HG03354 (cell line): ENCODE measurements at regions not wholly inside any gene's neighbourhood (a gene's known extent, or its start where the extent isn't known, plus 50 kb on each side); places are given as distances from the start of the nearest gene placed in this dataset.

Experiments
- ATAC-seq: cut with Tn5 transposase; IDR thresholded peaks from one replicate; pipeline ENCODE4 v1.9.1; 2021; ENCODE audit warnings: mild to moderate bottlenecking; ENCODE audit not compliant: unreplicated experiment, poor library complexity, severe bottlenecking

DNA sequence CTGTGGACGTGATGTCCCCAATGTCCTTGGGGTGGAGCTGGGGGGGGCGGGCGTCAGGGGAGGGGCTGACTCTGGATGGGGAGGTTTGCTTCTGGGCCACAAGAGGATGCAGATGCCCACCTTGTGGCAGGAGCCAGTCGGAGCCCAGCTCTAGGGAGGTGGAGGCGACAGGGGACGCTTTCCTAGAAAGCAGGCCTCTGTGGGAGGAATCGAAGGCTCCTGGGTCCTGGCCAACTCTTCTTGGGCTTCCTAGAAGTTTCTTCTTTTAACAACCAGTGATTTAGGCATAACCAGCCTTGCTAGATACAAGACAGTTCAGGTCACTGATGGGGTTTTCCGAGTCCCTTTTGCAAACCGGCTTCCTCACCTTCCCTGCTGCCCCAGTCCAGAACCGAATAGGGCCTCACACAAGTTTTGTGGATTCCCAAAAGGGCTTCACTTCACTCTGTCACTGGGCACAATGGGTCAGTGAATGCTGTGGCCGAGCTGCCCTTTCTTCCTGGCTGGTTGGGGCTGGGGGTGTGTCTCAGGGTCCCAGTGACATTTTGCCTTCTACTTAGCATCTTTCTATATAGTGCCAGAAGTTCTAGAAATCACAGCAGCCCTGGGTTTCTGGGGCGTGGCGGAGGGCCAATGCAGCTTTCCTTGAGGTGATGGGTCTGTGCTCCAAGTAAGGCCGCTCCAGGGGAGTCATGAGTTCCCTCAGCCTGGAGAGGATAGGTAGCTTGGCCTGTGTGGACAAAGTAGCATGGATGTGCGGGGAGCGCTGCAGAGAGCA is 78.4 kb upstream of the FOXP4 start:
- no peak for ATAC-seq

GRCh38 chr6:41469156-41470028 is 76.8 kb upstream of the FOXP4 start:
- no peak for ATAC-seq

GRCh38 chr6:41470029-41470330 is 76.2 kb upstream of the FOXP4 start:
- no peak for ATAC-seq

DNA sequence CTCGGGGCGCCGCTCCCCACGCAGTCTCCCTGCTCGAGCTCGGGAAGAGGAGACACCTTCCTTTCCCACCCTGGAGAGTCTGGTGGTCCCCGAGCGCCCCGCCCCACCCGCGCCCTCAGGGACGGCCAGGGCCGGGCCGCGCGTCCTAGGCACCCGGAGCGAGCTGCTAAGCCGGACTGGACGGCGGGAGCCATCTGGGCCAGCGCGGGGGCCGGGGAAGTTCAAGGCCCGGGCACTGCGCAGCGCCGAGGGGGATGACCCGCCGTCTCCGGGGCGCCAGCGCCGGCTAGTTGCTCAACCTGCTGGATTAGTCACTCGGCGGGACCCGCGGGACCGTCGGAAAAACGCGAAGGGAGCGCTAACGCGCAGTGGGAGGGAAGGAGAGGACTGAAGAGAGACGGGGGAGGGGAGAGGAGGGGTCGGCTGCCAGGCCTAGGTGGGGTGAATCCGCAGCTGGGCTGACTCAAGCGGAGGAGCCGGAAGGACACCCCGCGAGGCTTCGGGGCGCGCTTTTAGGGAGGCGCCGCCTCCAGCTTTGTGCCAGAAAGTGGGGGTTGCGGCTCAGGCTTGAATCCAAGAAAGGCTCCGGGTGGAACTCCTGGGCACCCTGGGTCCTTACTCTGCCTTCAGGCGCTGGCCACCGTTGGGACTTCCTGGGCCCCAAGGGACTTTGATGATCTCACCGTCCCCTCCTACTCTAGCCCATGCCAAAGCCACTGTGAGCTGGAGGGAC is 75.7 kb upstream of the FOXP4 start:
- ATAC-seq: no peak

- ATAC-seq: no peak
These were observed 74.9 kb upstream of the FOXP4 start for GRCh38 chr6:41471064-41471895.

GRCh38 chr6:41474213-41474933 is 71.8 kb upstream of the FOXP4 start:
- ATAC-seq: no peak

DNA sequence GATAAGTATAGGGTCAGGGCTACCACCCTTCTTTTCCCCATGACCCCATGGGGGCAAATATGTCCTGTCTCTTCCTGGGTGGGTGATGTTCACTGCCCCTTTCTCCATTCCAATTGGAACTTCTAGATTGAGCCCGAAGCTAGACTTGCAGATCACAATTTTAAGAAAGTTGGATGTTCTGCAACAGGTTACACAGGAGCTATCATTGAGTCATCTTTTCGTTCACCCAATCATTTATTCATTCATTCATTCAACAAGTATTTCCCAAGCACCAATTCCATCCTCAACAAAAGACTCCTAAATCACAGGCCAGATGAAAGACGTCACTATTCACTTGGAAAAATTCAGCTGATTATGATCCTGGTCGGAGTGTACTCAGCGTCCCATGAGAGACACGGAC is 71.0 kb upstream of the FOXP4 start:
- ATAC-seq: no peak

- ATAC-seq: no peak
These were observed 70.3 kb upstream of the FOXP4 start for GRCh38 chr6:41475737-41476357.

DNA sequence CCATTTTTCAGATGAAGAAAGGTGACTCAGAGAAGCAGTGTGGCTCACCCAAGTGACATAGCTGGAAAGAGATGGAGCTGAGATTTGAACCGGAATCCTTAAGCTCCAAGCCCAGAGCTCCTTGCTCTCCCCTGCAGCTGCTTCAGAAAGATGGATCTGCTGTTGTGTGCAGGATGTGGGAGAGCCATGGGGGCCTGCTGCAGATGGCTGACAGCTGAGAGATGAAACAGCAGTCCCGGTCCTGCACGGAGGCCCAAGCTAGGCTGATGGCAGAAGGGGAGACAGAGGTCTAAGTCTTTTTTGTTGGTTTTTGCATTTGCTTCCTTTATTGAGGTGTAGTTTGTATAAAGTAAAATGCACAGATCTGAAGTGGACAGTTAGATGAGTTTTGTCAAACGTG is 69.8 kb upstream of the FOXP4 start:
- ATAC-seq: no peak

GRCh38 chr6:41477572-41477971 is 68.6 kb upstream of the FOXP4 start:
- no peak for ATAC-seq

DNA sequence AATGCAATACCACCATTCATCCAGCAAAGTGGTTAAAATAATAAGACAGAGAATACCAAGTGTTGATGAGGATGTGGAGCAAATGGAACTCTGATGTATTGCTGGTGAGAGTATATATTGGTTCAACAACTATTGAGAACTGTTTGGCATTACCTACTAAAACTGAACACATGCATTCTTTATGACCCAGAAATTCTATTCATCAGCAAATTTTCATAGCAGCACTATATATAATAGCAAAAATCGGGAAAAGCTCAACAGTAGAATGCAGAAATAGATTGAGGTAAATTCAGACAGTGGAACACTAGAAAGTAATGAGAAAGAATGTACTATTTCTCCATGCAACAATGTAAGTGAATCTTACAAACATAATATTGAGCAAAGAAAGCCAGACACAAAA is 62.2 kb upstream of the FOXP4 start:
- no peak for ATAC-seq

- no peak for ATAC-seq
These were observed 58.2 kb upstream of the FOXP4 start for GRCh38 chr6:41487860-41488432.

GRCh38 chr6:41488433-41489119 is 57.6 kb upstream of the FOXP4 start:
- no peak for ATAC-seq

GRCh38 chr6:41489120-41489851 is 56.9 kb upstream of the FOXP4 start:
- ATAC-seq: no peak

GRCh38 chr6:41492261-41492891 is 53.8 kb upstream of the FOXP4 start:
- ATAC-seq: no peak

DNA sequence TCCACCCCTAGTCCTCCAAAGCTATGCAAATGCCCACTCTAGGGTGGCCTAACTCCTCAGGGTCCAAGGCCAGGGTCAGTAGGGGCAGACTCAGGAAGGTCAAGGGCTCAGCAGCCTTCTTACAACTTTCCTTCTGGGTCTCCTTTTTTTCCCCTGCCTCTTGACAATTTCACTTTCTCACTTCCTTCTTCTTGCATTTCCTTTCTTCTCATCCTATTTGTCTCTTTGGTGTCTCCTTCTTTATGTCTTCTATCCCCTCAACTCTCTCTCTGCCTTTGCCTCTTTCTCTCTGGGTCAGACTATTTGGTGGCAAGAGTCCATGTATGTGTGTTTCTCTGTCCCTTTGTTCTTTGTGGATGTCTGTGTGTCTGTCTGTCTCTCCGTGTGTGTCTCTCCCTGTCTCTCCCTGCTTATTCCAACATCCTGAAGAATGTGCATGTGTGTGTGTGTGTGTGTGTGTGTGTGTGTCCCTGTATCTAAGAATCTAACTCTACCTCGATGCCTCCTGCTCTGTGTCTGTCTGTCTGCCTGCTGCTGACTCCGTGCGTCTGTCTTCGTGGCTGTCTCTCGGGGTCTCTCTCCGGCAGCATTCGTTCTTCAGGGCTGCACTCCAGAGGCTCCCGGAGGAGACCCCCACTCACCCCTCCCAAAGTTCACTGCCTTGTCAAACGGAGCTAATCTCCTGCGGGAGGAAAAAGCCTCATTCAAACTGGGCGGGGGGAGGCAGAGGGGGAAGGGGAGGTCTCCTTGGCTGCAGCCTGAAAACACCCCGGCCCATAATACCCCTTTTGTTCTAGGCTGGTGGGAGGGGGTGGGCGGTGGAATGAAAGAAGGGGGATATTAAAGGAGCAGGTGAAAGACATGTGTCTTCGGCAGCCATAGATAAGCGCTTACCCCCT is 51.7 kb upstream of the FOXP4 start:
- ATAC-seq: no peak
